GM18858 (cell line): ENCODE measurements at regions not wholly inside any gene's neighbourhood (a gene's known extent, or its start where the extent isn't known, plus 50 kb on each side); places are given as distances from the start of the nearest gene placed in this dataset.

Experiments used
- ATAC-seq: cut with Tn5 transposase; IDR thresholded peaks from one replicate; pipeline ENCODE4 v1.9.1; 2021; ENCODE audit not compliant: unreplicated experiment

GRCh38 chr17:65477600-65477999, 83.8 kb downstream of the AXIN2 start:
- no peak for ATAC-seq

- ATAC-seq = no peak
Measured at GRCh38 chr17:65474660-65475059, 86.8 kb downstream of the AXIN2 start.

- no peak for ATAC-seq
Measured at GRCh38 chr17:65473985-65474384, 87.5 kb downstream of the AXIN2 start.

GRCh38 chr17:65473363-65473762, 88.1 kb downstream of the AXIN2 start:
- ATAC-seq = no peak

GRCh38 chr17:65472666-65473309, 88.7 kb downstream of the AXIN2 start:
- ATAC-seq = no peak

- ATAC-seq = no peak
Measured at GRCh38 chr17:65470783-65471182, 90.7 kb downstream of the AXIN2 start.

- ATAC-seq = no peak
Measured at GRCh38 chr17:65468321-65468720, 93.1 kb downstream of the AXIN2 start.

- ATAC-seq = no peak
Measured at GRCh38 chr17:65467156-65467555, 94.3 kb downstream of the AXIN2 start.

GRCh38 chr17:65466547-65466946, 94.9 kb downstream of the AXIN2 start:
- ATAC-seq = no peak

GRCh38 chr17:65463242-65463641, 98.2 kb downstream of the AXIN2 start:
- no peak for ATAC-seq

- no peak for ATAC-seq
Measured at GRCh38 chr17:65459677-65460347, 101.6 kb downstream of the AXIN2 start.

GRCh38 chr17:65457635-65458257, 103.7 kb downstream of the AXIN2 start:
- no peak for ATAC-seq

GRCh38 chr17:65457183-65457582, 104.3 kb downstream of the AXIN2 start:
- no peak for ATAC-seq

- no peak for ATAC-seq
Measured at GRCh38 chr17:65456368-65457151, 104.9 kb downstream of the AXIN2 start.

- ATAC-seq = no peak
Measured at GRCh38 chr17:65455972-65456343, 105.5 kb downstream of the AXIN2 start.

- ATAC-seq = no peak
Measured at GRCh38 chr17:65455154-65455971, 106.1 kb downstream of the AXIN2 start.

- ATAC-seq = no peak
Measured at GRCh38 chr17:65453204-65453931, 108.1 kb downstream of the AXIN2 start.

GRCh38 chr17:65449495-65449894, 112.0 kb downstream of the AXIN2 start:
- no peak for ATAC-seq

- ATAC-seq = no peak
Measured at GRCh38 chr17:65447823-65448222, 113.6 kb downstream of the AXIN2 start.

- ATAC-seq = no peak
Measured at GRCh38 chr17:65446838-65447526, 114.5 kb downstream of the AXIN2 start.
